Thyroid gland (tissue), 4 donors: ENCODE measurements at regions not wholly inside any gene's neighbourhood (a gene's known extent, or its start where the extent isn't known, plus 50 kb on each side); places are given as distances from the start of the nearest gene placed in this dataset.

Experiments
- POLR2A ChIP-seq, 2 donors: fragments of 450-650 bp; IDR thresholded peaks; one replicate each; pipeline ENCODE4 v1.6.1; 2017; ENCODE audit warnings: antibody characterized with exemption in 2 of 2, mild to moderate bottlenecking in 2 of 2, moderate library complexity in 1 of 2
- TF ChIP-seq, protein P1 (sequence below), 6 experiments: fragments of 200-600 bp in 3 of 6; fragments of 450-650 bp in 3 of 6; sonication (generic) in 3 of 6; IDR thresholded peaks; one replicate each; pipeline ENCODE4 v1.5.1; 2016 to 2019; ENCODE audit warnings: antibody characterized with exemption in 6 of 6, mild to moderate bottlenecking in 2 of 6, inconsistent platforms in 1 of 6, moderate library complexity in 1 of 6

DNA sequence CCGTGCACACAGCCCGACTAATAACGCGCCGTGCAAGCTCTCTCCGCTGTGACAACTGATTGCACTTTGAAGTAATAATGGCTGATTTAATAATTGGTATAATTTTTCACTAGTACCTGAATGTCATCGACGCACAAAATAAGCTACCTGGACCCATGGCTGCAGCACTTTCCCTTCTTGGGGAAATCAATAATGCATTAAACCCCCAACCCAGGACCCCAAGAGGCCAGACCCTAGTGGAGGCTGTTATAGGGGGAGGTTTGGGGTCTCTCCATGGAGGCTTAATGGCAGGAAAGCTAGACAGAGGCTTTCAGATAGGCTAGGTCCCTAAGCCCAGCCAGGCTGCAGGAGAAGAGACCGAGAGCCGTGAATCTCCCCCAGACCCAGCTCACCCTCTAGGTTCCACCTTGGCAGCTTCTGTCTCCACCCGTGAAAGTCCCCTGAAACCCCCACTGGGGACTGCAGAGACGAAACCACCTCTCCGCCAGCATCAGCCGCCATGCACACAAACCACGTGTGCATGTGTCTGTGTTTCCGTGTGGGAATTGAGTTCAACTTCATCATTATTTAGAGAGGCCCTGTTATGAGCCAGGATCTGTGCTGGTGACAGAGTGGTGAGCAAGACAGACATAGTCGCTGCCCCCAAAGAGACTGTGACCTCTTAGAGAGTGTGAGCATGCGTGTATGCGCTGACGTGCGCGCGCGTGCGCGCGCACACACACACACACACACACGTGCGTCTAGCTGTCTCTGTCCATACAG, 168.6 kb upstream of the MVB12B start:
- TF ChIP-seq, protein P1, sequence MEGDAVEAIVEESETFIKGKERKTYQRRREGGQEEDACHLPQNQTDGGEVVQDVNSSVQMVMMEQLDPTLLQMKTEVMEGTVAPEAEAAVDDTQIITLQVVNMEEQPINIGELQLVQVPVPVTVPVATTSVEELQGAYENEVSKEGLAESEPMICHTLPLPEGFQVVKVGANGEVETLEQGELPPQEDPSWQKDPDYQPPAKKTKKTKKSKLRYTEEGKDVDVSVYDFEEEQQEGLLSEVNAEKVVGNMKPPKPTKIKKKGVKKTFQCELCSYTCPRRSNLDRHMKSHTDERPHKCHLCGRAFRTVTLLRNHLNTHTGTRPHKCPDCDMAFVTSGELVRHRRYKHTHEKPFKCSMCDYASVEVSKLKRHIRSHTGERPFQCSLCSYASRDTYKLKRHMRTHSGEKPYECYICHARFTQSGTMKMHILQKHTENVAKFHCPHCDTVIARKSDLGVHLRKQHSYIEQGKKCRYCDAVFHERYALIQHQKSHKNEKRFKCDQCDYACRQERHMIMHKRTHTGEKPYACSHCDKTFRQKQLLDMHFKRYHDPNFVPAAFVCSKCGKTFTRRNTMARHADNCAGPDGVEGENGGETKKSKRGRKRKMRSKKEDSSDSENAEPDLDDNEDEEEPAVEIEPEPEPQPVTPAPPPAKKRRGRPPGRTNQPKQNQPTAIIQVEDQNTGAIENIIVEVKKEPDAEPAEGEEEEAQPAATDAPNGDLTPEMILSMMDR (IDR thresholded peaks at IDR 0.05): no peak
- no peak for TF ChIP-seq POLR2A (IDR thresholded peaks at IDR 0.05)
